ENCODE measurements at regions not wholly inside any gene's neighbourhood (a gene's known extent, or its start where the extent isn't known, plus 50 kb on each side); places are given as distances from the start of the nearest gene placed in this dataset.

GRCh38 chr2:220096406-220096805 is 469.0 kb downstream of the SLC4A3 start:
- H3K79me2 ChIP-seq (replicated peaks; ENCODE audit: insufficient read depth, low read length): no peaks in the 10 kb centered on the region
- no peaks in the 10 kb centered on the region for H3K27me3 ChIP-seq (ENCODE audit: insufficient read depth, low read depth, low read length)
- H3K4me3 ChIP-seq (ENCODE audit: low read length): no peak overlapping the region
- no peaks in the 10 kb centered on the region for H3K36me3 ChIP-seq (ENCODE audit: insufficient read depth, low read length)
- H3K9me3 ChIP-seq (ENCODE audit: low read length): no peaks in the 10 kb centered on the region
- H4K20me1 ChIP-seq (ENCODE audit: insufficient read depth): no peaks in the 10 kb centered on the region
- no peak overlapping the region for H2AFZ ChIP-seq (ENCODE audit: low read depth, low read length)
- TF ChIP-seq REST (IDR thresholded peaks at IDR 0.05; ENCODE audit: borderline replicate concordance) (no peak), SMC3 (conservative IDR thresholded peaks at IDR 0.05; ENCODE audit: poor library complexity) (no peak), RAD21 (conservative IDR thresholded peaks at IDR 0.05) (no peak), MXI1 (conservative IDR thresholded peaks at IDR 0.05; ENCODE audit: poor library complexity, severe bottlenecking) (no peak), EP300 (conservative IDR thresholded peaks at IDR 0.05; ENCODE audit: poor library complexity, severe bottlenecking) (no peak)
- H3F3A ChIP-seq (ENCODE audit: insufficient read depth, low read length, poor library complexity, severe bottlenecking): peaks cover 6% of the 10 kb centered on the region
- H3K4me2 ChIP-seq (ENCODE audit: low read length): no peak overlapping the region
- H3K27ac ChIP-seq (ENCODE audit: low read length): no peak overlapping the region
- no peak overlapping the region for H3K9ac ChIP-seq (ENCODE audit: low read length)
- no peaks in the 10 kb centered on the region for H3K9me2 ChIP-seq (ENCODE audit: insufficient read depth, low read length)

GRCh38 chr2:220101980-220102379 is 474.6 kb downstream of the SLC4A3 start:
- Histone ChIP-seq H3K9ac (ENCODE audit: low read length) (peak overlapping the region; percentile 51), H3F3A (ENCODE audit: insufficient read depth, low read length, poor library complexity, severe bottlenecking) (peaks cover 6% of the 10 kb centered on the region), H3K4me2 (ENCODE audit: low read length) (peak overlapping the region; percentile 68), H4K20me1 (ENCODE audit: insufficient read depth) (no peaks in the 10 kb centered on the region), H3K4me3 (ENCODE audit: low read length) (peak overlapping the region; percentile 40), H2AFZ (ENCODE audit: low read depth, low read length) (no peak overlapping the region), H3K27me3 (ENCODE audit: insufficient read depth, low read depth, low read length) (no peaks in the 10 kb centered on the region), H3K27ac (ENCODE audit: low read length) (peak overlapping the region; percentile 91), H3K9me2 (ENCODE audit: insufficient read depth, low read length) (no peaks in the 10 kb centered on the region), H3K79me2 (replicated peaks; ENCODE audit: insufficient read depth, low read length) (no peaks in the 10 kb centered on the region), H3K9me3 (ENCODE audit: low read length) (no peaks in the 10 kb centered on the region), H3K36me3 (ENCODE audit: insufficient read depth, low read length) (no peaks in the 10 kb centered on the region)
- TF ChIP-seq REST (IDR thresholded peaks at IDR 0.05; ENCODE audit: borderline replicate concordance) (peak; percentile 27), EZH2 (IDR thresholded peaks at IDR 0.05; ENCODE audit: borderline replicate concordance, insufficient read depth, low read length, poor library complexity, severe bottlenecking) (no peak), EP300 (conservative IDR thresholded peaks at IDR 0.05; ENCODE audit: poor library complexity, severe bottlenecking) (peak; percentile 97), RAD21 (conservative IDR thresholded peaks at IDR 0.05) (peak; percentile 36), POLR2AphosphoS5 (IDR thresholded peaks at IDR 0.05) (peak; percentile 78), TAF1 (IDR thresholded peaks at IDR 0.05; ENCODE audit: low read depth) (no peak)
